CD4-positive, CD25-positive, alpha-beta regulatory T cell (primary cell): ENCODE measurements at regions not wholly inside any gene's neighbourhood (a gene's known extent, or its start where the extent isn't known, plus 50 kb on each side); places are given as distances from the start of the nearest gene placed in this dataset.
"Not testable (repeated sequence)": the region's sequence is repeated elsewhere in the genome, so short reads cannot be mapped to it uniquely, and the experiment has no call there.

ENCODE experiments used
- ATAC-seq, 2 donors: fragments of 150-1000 bp; cut with Tn5 transposase; one replicate each; pipeline ENCODE4 v1.10.0; 2021; ENCODE audit warnings: low read depth in 2 of 2, moderate number of reproducible peaks in 2 of 2, moderate library complexity in 1 of 2
- DNase-seq, 3 donors: peaks; one replicate each; pipeline versions ENCODE4 v3.0.0 to v3.0.0-alpha.2; 2012 to 2022; ENCODE audit warnings: mixed read lengths in 1 of 3
- H3K27ac ChIP-seq: one replicate; pipeline ENCODE4 v1.7.0; 2013; ENCODE audit warnings: mild to moderate bottlenecking, low read length; ENCODE audit not compliant: insufficient read depth, poor library complexity, severe bottlenecking
- H3K27me3 ChIP-seq: one replicate; pipeline ENCODE4 v1.7.0; 2013; ENCODE audit warnings: low read length; ENCODE audit not compliant: control insufficient read depth, insufficient read depth
- H3K36me3 ChIP-seq: one replicate; pipeline ENCODE4 v1.7.0; 2013; ENCODE audit warnings: mild to moderate bottlenecking, low read length, moderate library complexity; ENCODE audit not compliant: control insufficient read depth, insufficient read depth
- H3K4me1 ChIP-seq: 2 replicates; pipeline ENCODE4 v1.7.0; 2013; ENCODE audit warnings: mild to moderate bottlenecking, low read length; ENCODE audit not compliant: insufficient read depth, control insufficient read depth, poor library complexity, severe bottlenecking
- H3K4me3 ChIP-seq: one replicate; pipeline ENCODE4 v1.7.0; 2013; ENCODE audit warnings: low read depth, mild to moderate bottlenecking, low read length, moderate library complexity
- H3K9me3 ChIP-seq, 2 experiments: 1 replicate in 1 of 2; 2 replicates in 1 of 2; pipeline ENCODE4 v1.7.0; 2013; ENCODE audit warnings: low read length in 2 of 2, mild to moderate bottlenecking in 1 of 2, moderate library complexity in 1 of 2; ENCODE audit not compliant: control insufficient read depth in 2 of 2
- H3K27ac Mint-ChIP-seq, 3 donors: one replicate each; pipeline ENCODE4 v1.8.0; 2020 to 2022; ENCODE audit warnings: mild to moderate bottlenecking in 3 of 3, mixed read lengths in 3 of 3, moderate library complexity in 2 of 3
- H3K27me3 Mint-ChIP-seq: one replicate; pipeline ENCODE4 v1.8.0; 2022; ENCODE audit warnings: mild to moderate bottlenecking, mixed read lengths
- H3K36me3 Mint-ChIP-seq: one replicate; pipeline ENCODE4 v1.8.0; 2020; ENCODE audit warnings: mixed read lengths
- H3K4me1 Mint-ChIP-seq, 4 donors: one replicate each; pipeline ENCODE4 v1.8.0; 2020 to 2022; ENCODE audit warnings: mixed read lengths in 4 of 4, mild to moderate bottlenecking in 1 of 4
- H3K4me3 Mint-ChIP-seq, 4 donors: one replicate each; pipeline ENCODE4 v1.8.0; 2020 to 2022; ENCODE audit warnings: mild to moderate bottlenecking in 4 of 4, mixed read lengths in 4 of 4, moderate library complexity in 3 of 4
- H3K9me3 Mint-ChIP-seq, 7 donors: one replicate each; pipeline ENCODE4 v1.8.0; 2020 to 2022; ENCODE audit warnings: mixed read lengths in 7 of 7, mild to moderate bottlenecking in 3 of 7, moderate library complexity in 2 of 7

GRCh38 chr11:54927704-54928103 is 221.1 kb downstream of the OR4A5 start:
- Histone ChIP-seq H3K4me3 (no peak overlapping the region), H3K9me3 (peaks cover 13 to 82% of the 10 kb centered on the region in 2 experiments), H3K36me3 (no peaks in the 10 kb centered on the region), H3K27ac (no peak overlapping the region), H3K27me3 (no peaks in the 10 kb centered on the region), H3K4me1 (no peaks in the 10 kb centered on the region)
- H3K9me3 Mint-ChIP-seq: peaks cover 0 to 57% (median 11%) of the 10 kb centered on the region in 7 donors
- ATAC-seq (no peak), DNase-seq (no peak)
- no peaks in the 10 kb centered on the region for H3K27me3 Mint-ChIP-seq
- no peak overlapping the region for H3K4me3 Mint-ChIP-seq
- no peak overlapping the region for H3K27ac Mint-ChIP-seq
- H3K36me3 Mint-ChIP-seq: no peaks in the 10 kb centered on the region
- H3K4me1 Mint-ChIP-seq: no peaks in the 10 kb centered on the region

- H3K36me3 ChIP-seq: no peaks in the 10 kb centered on the region
- no peaks in the 10 kb centered on the region for H3K4me1 ChIP-seq
- peaks cover 24 to 75% of the 10 kb centered on the region in 2 experiments for H3K9me3 ChIP-seq
- no peak for ATAC-seq
- H3K4me3 ChIP-seq: no peak overlapping the region
- H3K4me3 Mint-ChIP-seq: no peak overlapping the region
- no peak for DNase-seq
- H3K9me3 Mint-ChIP-seq: peaks cover 0 to 69% (median 10%) of the 10 kb centered on the region in 7 donors
- H3K36me3 Mint-ChIP-seq: no peaks in the 10 kb centered on the region
- H3K27ac ChIP-seq: no peak overlapping the region
- H3K4me1 Mint-ChIP-seq: no peaks in the 10 kb centered on the region
- H3K27me3 ChIP-seq: no peaks in the 10 kb centered on the region
- H3K27ac Mint-ChIP-seq: no peak overlapping the region
- no peaks in the 10 kb centered on the region for H3K27me3 Mint-ChIP-seq
Observed at GRCh38 chr11:54930930-54931329, 224.3 kb downstream of the OR4A5 start.

GRCh38 chr11:54944211-54944610 is 237.6 kb downstream of the OR4A5 start:
- H3K36me3 ChIP-seq: no peaks in the 10 kb centered on the region
- Mint-ChIP-seq H3K4me3 (no peak overlapping the region), H3K36me3 (no peaks in the 10 kb centered on the region), H3K27me3 (no peaks in the 10 kb centered on the region), H3K9me3 (peaks cover 0 to 20% (median 5%) of the 10 kb centered on the region in 7 donors), H3K27ac (no peak overlapping the region), H3K4me1 (no peaks in the 10 kb centered on the region)
- DNase-seq (no peak), ATAC-seq (no peak)
- H3K27me3 ChIP-seq: no peaks in the 10 kb centered on the region
- no peak overlapping the region for H3K27ac ChIP-seq
- peaks cover 19 to 41% of the 10 kb centered on the region in 2 experiments for H3K9me3 ChIP-seq
- H3K4me1 ChIP-seq: no peaks in the 10 kb centered on the region
- no peak overlapping the region for H3K4me3 ChIP-seq

- ATAC-seq (no peak), DNase-seq (no peak)
- Mint-ChIP-seq H3K4me3 (no peak overlapping the region), H3K27ac (no peak overlapping the region), H3K9me3 (peaks cover 0 to 22% (median 6%) of the 10 kb centered on the region in 7 donors), H3K27me3 (no peaks in the 10 kb centered on the region), H3K4me1 (no peaks in the 10 kb centered on the region), H3K36me3 (no peaks in the 10 kb centered on the region)
- Histone ChIP-seq H3K27me3 (no peaks in the 10 kb centered on the region), H3K4me1 (no peaks in the 10 kb centered on the region), H3K36me3 (no peaks in the 10 kb centered on the region), H3K9me3 (peaks cover 19 to 27% of the 10 kb centered on the region in 2 experiments), H3K27ac (no peak overlapping the region), H3K4me3 (no peak overlapping the region)
Observed at GRCh38 chr11:54946424-54946823, 239.8 kb downstream of the OR4A5 start.

- not testable (repeated sequence) for H3K4me3 Mint-ChIP-seq, H3K4me1 Mint-ChIP-seq, H3K27me3 ChIP-seq, H3K36me3 Mint-ChIP-seq, DNase-seq, H3K27ac Mint-ChIP-seq, H3K36me3 ChIP-seq, H3K4me1 ChIP-seq, ATAC-seq, H3K27me3 Mint-ChIP-seq, H3K27ac ChIP-seq, H3K4me3 ChIP-seq
- H3K9me3 ChIP-seq: peaks cover 15 to 20% of the 10 kb centered on the region in 2 experiments
- H3K9me3 Mint-ChIP-seq: peaks cover 0 to 23% (median 7%) of the 10 kb centered on the region in 7 donors
Observed at GRCh38 chr11:54947175-54947574, 240.5 kb downstream of the OR4A5 start.

- H3K27ac ChIP-seq: no peak overlapping the region
- Mint-ChIP-seq H3K27me3 (no peaks in the 10 kb centered on the region), H3K27ac (no peak overlapping the region), H3K4me3 (no peak overlapping the region), H3K9me3 (peaks cover 0 to 51% (median 10%) of the 10 kb centered on the region in 7 donors), H3K4me1 (no peaks in the 10 kb centered on the region), H3K36me3 (no peaks in the 10 kb centered on the region)
- no peak overlapping the region for H3K4me3 ChIP-seq
- ATAC-seq (no peak), DNase-seq (no peak)
- no peaks in the 10 kb centered on the region for H3K27me3 ChIP-seq
- H3K4me1 ChIP-seq: no peaks in the 10 kb centered on the region
- peaks cover 14 to 72% of the 10 kb centered on the region in 2 experiments for H3K9me3 ChIP-seq
- H3K36me3 ChIP-seq: no peaks in the 10 kb centered on the region
Observed at GRCh38 chr11:54979375-54979774, 272.7 kb downstream of the OR4A5 start.

- Histone ChIP-seq H3K4me3 (no peak overlapping the region), H3K36me3 (no peaks in the 10 kb centered on the region), H3K27me3 (no peaks in the 10 kb centered on the region), H3K9me3 (peaks cover 24 to 51% of the 10 kb centered on the region in 2 experiments), H3K27ac (no peak overlapping the region), H3K4me1 (no peaks in the 10 kb centered on the region)
- no peaks in the 10 kb centered on the region for H3K4me1 Mint-ChIP-seq
- DNase-seq (no peak), ATAC-seq (no peak)
- no peak overlapping the region for H3K27ac Mint-ChIP-seq
- no peaks in the 10 kb centered on the region for H3K36me3 Mint-ChIP-seq
- peaks cover 0 to 43% (median 8%) of the 10 kb centered on the region in 7 donors for H3K9me3 Mint-ChIP-seq
- H3K27me3 Mint-ChIP-seq: no peaks in the 10 kb centered on the region
- H3K4me3 Mint-ChIP-seq: no peak overlapping the region
Observed at GRCh38 chr11:54985731-54986130, 276.2 kb upstream of the TRIM48 start.

- not testable (repeated sequence) for H3K27ac Mint-ChIP-seq, H3K36me3 Mint-ChIP-seq, H3K27me3 Mint-ChIP-seq, H3K36me3 ChIP-seq, H3K4me1 ChIP-seq, H3K4me1 Mint-ChIP-seq, ATAC-seq, H3K27ac ChIP-seq, DNase-seq, H3K4me3 ChIP-seq, H3K27me3 ChIP-seq, H3K4me3 Mint-ChIP-seq
- peaks cover 0 to 42% (median 8%) of the 10 kb centered on the region in 7 donors for H3K9me3 Mint-ChIP-seq
- H3K9me3 ChIP-seq: peaks cover 20 to 45% of the 10 kb centered on the region in 2 experiments
Observed at GRCh38 chr11:55028837-55029236, 233.1 kb upstream of the TRIM48 start.
